ENCODE measurements at regions not wholly inside any gene's neighbourhood (a gene's known extent, or its start where the extent isn't known, plus 50 kb on each side); places are given as distances from the start of the nearest gene placed in this dataset.
A peak's percentile ranks its signal among the peaks of the same experiment; 100 is the strongest.

GRCh38 chr6:62474793-62475192, 188.8 kb upstream of the KHDRBS2 start:
- no peak for DNase-seq

GRCh38 chr6:62466607-62467006, 180.6 kb upstream of the KHDRBS2 start:
- no peak for DNase-seq

GRCh38 chr6:62465206-62465605, 179.2 kb upstream of the KHDRBS2 start:
- DNase-seq: no peak

GRCh38 chr6:62452586-62452985, 166.6 kb upstream of the KHDRBS2 start:
- DNase-seq: no peak

GRCh38 chr6:62446647-62447316, 160.8 kb upstream of the KHDRBS2 start:
- no peak for DNase-seq

GRCh38 chr6:62445521-62445920, 159.5 kb upstream of the KHDRBS2 start:
- DNase-seq: no peak

GRCh38 chr6:62441182-62441581, 155.2 kb upstream of the KHDRBS2 start:
- no peak for DNase-seq

- no peak for DNase-seq
Measured at GRCh38 chr6:62429781-62430180, 143.8 kb upstream of the KHDRBS2 start.

GRCh38 chr6:62400521-62401259, 114.7 kb upstream of the KHDRBS2 start:
- DNase-seq: no peak

- DNase-seq: no peak
Measured at GRCh38 chr6:62393608-62394007, 107.6 kb upstream of the KHDRBS2 start.

GRCh38 chr6:62392291-62392690, 106.3 kb upstream of the KHDRBS2 start:
- DNase-seq: no peak

GRCh38 chr6:62391358-62391757, 105.3 kb upstream of the KHDRBS2 start:
- no peak for DNase-seq

- no peak for DNase-seq
Measured at GRCh38 chr6:62390401-62390800, 104.4 kb upstream of the KHDRBS2 start.

GRCh38 chr6:62371453-62372210, 85.6 kb upstream of the KHDRBS2 start:
- peak; percentile 21 for DNase-seq

- no peak for DNase-seq
Measured at GRCh38 chr6:62367601-62368000, 81.6 kb upstream of the KHDRBS2 start.

GRCh38 chr6:62362097-62362496, 76.1 kb upstream of the KHDRBS2 start:
- DNase-seq: no peak

- DNase-seq: no peak
Measured at GRCh38 chr6:62357835-62358234, 71.8 kb upstream of the KHDRBS2 start.

- no peak for DNase-seq
Measured at GRCh38 chr6:62354261-62354660, 68.2 kb upstream of the KHDRBS2 start.

- no peak for DNase-seq
Measured at GRCh38 chr6:62345962-62346689, 60.1 kb upstream of the KHDRBS2 start.

- DNase-seq: no peak
Measured at GRCh38 chr6:62345446-62345845, 59.4 kb upstream of the KHDRBS2 start.

GRCh38 chr6:62344850-62345249, 58.8 kb upstream of the KHDRBS2 start:
- DNase-seq: no peak

- DNase-seq: no peak
Measured at GRCh38 chr6:62338477-62338876, 52.5 kb upstream of the KHDRBS2 start.
